ENCODE measurements at regions not wholly inside any gene's neighbourhood (a gene's known extent, or its start where the extent isn't known, plus 50 kb on each side); places are given as distances from the start of the nearest gene placed in this dataset.

DNA sequence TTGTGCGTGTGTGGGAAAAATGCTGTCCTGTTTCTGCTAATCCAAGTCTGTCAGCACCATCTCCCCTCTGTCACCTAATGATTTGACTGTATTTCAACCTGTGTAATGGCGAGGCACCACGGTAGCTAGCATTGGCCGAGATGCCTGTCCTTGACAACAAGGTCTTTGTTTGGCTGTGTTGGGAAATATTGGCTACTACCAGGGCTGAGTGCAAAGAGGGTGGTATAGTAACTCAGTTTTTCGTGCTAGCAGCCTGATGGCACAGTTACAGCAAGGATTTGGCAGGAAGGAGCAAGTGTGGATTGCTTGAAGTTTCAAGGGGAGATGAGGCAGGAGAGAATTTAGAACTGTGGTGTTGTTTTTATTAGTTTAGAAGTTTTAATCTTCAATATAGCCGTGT, 440.3 kb upstream of the RGS6 start:
- no peak for TF ChIP-seq EP300 (IDR thresholded peaks at IDR 0.05)
- TF ChIP-seq, protein P1, sequence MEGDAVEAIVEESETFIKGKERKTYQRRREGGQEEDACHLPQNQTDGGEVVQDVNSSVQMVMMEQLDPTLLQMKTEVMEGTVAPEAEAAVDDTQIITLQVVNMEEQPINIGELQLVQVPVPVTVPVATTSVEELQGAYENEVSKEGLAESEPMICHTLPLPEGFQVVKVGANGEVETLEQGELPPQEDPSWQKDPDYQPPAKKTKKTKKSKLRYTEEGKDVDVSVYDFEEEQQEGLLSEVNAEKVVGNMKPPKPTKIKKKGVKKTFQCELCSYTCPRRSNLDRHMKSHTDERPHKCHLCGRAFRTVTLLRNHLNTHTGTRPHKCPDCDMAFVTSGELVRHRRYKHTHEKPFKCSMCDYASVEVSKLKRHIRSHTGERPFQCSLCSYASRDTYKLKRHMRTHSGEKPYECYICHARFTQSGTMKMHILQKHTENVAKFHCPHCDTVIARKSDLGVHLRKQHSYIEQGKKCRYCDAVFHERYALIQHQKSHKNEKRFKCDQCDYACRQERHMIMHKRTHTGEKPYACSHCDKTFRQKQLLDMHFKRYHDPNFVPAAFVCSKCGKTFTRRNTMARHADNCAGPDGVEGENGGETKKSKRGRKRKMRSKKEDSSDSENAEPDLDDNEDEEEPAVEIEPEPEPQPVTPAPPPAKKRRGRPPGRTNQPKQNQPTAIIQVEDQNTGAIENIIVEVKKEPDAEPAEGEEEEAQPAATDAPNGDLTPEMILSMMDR (IDR thresholded peaks at IDR 0.05) = no peak
- no peak for TF ChIP-seq POLR2A (IDR thresholded peaks at IDR 0.05)
- no peak for TF ChIP-seq POLR2AphosphoS5 (IDR thresholded peaks at IDR 0.05)

All from sigmoid colon (tissue), 4 donors.